ENCODE measurements at regions not wholly inside any gene's neighbourhood (a gene's known extent, or its start where the extent isn't known, plus 50 kb on each side); places are given as distances from the start of the nearest gene placed in this dataset.
"Not testable (repeated sequence)": the region's sequence is repeated elsewhere in the genome, so short reads cannot be mapped to it uniquely, and the experiment has no call there.

GRCh38 chr2:147275943-147276342 lies 568.9 kb upstream of the ACVR2A start:
- peak; percentile 13 for DNase-seq (ENCODE audit: low spot score)

- DNase-seq (ENCODE audit: low spot score), result no peak
Observed at GRCh38 chr2:147273628-147274027, 571.2 kb upstream of the ACVR2A start.

DNA sequence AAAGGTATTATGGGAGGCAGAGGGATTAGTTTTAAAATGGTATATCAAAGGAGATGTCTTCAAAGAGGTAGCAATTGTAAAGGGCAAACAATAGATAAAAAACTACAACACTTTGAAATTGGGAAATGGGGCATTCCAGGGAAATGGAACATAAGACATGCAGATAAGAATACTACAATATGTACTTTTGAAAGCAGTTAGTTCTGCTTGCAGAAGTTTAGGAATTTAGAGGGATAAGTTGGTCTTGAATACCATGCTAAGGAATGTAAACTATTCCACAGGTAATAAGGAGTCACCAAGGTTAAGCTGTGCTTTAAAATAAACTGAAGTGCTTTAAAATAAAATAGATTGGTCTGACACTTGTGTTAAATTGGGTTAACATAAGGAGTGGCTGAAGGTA lies 571.7 kb upstream of the ACVR2A start:
- DNase-seq (ENCODE audit: low spot score), result no peak

- DNase-seq (ENCODE audit: low spot score), result not testable (repeated sequence)
Observed at GRCh38 chr2:147269581-147269980, 575.2 kb upstream of the ACVR2A start.

GRCh38 chr2:147260241-147260640 lies 584.6 kb upstream of the ACVR2A start:
- no peak for DNase-seq (ENCODE audit: low spot score)

- no peak for DNase-seq (ENCODE audit: low spot score)
Observed at GRCh38 chr2:147255812-147256211, 589.0 kb upstream of the ACVR2A start.

DNA sequence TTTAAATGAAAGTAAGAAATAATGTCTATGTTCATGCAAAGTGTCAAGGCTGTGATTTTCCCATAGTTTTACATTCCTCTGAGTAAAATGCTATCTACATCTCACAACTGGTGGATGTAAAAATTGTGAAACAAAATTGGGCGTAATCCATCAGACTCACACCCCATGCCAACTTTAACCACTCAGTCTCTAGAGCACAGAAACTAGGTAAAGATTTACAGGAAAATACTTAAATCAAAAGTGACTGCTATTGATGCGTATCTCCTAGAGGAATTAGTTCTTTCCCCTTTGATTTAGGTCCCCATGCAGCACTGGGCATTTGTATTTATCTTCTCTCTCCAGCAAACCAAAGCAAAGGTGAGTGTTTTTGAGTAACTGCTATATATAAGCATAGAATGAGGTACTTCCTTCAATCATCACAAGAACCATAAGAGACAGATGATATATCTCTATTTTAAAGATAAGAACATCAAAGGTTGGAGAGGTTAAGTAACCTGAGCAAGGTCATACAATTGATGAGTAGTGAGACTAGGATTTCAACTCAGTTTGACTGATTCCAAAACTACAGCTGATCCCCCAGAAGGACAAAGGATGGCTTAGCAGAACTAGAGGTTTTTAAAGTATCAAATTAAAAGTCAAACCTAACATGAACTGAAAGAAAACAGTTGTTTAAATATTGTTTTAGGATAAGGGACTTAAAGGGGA lies 594.0 kb upstream of the ACVR2A start:
- no peak for DNase-seq (ENCODE audit: low spot score)

DNA sequence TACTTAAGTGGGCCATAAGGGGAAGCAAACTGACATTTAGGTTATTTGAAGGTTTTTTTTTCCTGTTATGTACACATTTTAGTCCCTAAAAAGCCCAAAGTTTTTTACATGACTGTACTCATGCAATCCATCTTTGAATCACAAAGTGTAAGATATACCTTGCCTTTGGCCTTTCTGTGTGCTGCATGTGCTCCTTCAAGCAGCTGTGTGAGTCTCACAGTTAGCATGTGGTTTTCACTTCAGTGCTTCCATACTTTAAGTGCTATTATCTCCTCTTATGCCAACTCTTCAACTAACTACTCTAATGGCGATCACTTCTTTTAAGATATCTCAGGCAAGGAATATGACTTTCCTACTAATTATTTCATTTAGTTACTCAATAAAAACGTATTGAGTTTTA lies 597.1 kb upstream of the ACVR2A start:
- no peak for DNase-seq (ENCODE audit: low spot score)

DNA sequence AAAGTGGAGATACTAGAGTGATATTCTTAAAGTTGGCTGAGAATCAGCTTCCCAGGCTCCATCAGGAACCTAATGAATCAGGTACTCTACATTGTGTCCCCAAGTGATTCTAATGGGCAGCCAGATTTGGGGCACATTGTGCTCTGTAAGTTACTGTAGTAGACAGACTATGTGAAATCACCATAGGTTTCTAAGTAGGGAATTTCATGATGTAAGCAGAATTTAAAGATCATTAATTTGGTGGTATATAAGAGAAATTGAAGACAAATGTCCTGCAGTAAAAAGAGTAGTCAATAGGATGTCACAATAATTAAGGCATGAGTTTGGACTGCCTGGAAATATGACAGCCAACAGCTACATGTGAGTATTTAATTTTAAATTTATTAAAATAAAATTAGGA lies 602.4 kb upstream of the ACVR2A start:
- no peak for DNase-seq (ENCODE audit: low spot score)

DNA sequence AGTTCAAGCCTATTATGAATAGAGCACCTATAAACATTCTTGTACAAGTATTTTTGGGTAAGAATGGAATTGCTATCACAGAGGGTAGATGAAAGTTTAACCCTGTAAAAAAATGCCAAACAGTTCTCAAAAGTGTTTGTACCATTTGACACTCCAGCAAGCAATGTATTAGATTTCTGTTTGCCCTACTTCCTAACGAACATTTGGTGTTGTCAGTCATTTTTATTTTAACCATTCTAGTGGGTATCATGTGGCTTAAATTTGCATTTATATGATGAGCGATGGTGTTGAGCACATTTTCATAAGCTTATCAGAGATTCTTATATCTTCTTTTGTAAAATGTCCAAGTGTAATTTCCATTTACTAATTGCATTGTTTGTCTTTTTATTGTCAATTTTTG lies 608.2 kb upstream of the ACVR2A start:
- no peak for DNase-seq (ENCODE audit: low spot score)

- DNase-seq (ENCODE audit: low spot score), result no peak
Observed at GRCh38 chr2:147232225-147232669, 612.6 kb upstream of the ACVR2A start.

GRCh38 chr2:147231607-147232006 lies 613.2 kb upstream of the ACVR2A start:
- DNase-seq (ENCODE audit: low spot score), result no peak

DNA sequence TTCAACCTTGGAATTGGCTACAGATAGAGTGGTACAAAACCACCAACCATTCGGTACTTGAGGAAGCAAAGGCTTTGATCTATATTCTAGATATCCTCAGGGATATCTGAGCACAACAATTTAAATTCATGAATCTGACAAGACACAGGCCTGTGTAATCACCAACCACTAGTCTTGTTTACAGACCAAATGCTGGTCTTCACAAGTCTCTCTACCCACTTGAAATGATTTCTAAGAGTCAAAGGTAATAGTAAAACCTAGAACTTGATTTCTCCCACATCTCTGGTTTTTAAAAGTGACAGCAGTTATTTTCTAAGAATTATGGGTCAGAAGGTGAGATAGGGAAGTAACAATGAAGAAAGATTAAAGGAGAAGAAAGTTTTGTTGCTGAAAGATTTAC lies 613.7 kb upstream of the ACVR2A start:
- no peak for DNase-seq (ENCODE audit: low spot score)

- DNase-seq (ENCODE audit: low spot score), result no peak
Observed at GRCh38 chr2:147227313-147227712, 617.5 kb upstream of the ACVR2A start.

DNA sequence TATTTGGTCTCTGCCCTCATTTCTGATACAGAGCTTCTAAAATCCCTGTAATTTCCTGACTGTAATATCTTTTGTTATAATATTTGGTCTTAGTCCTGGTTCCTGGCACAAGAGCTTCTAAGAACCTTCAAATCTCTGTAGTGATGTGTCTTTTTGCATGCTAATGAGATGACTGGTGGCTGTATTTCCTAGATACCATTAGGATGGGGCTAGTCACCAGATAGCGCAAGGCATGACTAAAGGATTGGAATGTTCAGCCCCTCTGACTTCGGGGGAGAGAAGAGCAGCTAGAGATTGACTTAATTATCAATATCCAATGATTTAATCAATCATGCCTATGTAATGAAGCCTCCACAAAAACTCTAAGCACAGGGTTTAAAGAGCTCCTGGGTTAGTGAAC lies 620.8 kb upstream of the ACVR2A start:
- no peak for DNase-seq (ENCODE audit: low spot score)

GRCh38 chr2:147223553-147224060 lies 621.2 kb upstream of the ACVR2A start:
- DNase-seq (ENCODE audit: low spot score), result no peak

DNA sequence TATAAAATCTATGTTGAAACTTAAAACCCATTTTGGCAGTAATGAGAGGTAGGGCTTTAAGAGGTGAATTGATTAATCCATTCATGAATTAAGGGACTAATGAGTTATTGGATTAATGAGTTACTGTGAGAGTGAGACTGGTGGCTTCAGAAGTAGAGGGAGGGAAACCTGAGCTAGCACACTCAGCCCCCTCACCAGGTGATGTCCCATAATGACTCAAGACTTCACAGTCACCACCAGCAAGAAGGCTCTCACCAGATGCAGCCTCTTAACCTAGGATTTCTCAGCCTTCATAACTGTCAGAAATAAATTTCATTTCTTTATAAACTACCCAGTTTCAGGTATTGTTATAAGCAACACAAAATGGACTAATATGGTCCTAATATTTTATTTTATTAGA lies 621.7 kb upstream of the ACVR2A start:
- no peak for DNase-seq (ENCODE audit: low spot score)

GRCh38 chr2:147222506-147222905 lies 622.3 kb upstream of the ACVR2A start:
- no peak for DNase-seq (ENCODE audit: low spot score)

DNA sequence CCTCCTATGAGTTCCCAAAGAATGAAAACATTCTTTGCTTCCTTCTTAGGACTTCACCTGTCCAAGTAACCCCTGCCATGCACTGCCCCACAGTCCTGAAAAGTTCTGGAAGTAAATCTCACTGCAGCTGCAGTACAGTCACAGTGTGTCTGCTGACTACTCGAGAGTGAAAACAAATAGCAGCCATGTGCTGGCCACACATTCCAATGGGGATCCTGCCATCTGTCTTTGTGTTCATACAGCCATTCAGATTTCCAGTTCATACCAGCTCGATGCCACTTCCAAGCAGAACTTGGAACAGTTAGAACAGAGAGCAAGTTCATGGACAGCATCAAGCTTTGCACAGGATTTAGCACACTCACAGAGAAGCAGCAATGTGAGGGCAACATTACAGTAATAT lies 629.9 kb upstream of the ACVR2A start:
- no peak for DNase-seq (ENCODE audit: low spot score)

GRCh38 chr2:147211484-147211883 lies 633.3 kb upstream of the ACVR2A start:
- DNase-seq (ENCODE audit: low spot score), result no peak

DNA sequence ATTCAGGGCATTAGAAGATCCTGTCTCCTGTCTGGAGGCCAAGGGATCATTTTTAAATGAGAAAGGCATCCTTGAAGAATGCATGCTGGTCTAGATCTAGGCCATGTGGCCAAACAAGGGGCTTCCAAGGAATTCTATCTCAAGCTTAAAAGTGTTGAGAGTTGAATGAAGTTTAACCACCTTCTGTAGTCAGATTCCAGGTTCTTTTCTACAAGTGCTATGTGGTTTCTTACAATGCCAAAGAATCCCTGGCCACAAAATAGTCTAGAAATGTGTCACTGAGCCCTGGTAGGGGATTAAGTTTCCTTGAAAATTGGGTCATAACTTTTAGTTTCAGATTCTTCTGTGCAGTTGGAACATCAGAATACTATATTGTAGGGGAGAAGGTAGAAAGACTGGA lies 640.7 kb upstream of the ACVR2A start:
- DNase-seq (ENCODE audit: low spot score), result no peak

DNA sequence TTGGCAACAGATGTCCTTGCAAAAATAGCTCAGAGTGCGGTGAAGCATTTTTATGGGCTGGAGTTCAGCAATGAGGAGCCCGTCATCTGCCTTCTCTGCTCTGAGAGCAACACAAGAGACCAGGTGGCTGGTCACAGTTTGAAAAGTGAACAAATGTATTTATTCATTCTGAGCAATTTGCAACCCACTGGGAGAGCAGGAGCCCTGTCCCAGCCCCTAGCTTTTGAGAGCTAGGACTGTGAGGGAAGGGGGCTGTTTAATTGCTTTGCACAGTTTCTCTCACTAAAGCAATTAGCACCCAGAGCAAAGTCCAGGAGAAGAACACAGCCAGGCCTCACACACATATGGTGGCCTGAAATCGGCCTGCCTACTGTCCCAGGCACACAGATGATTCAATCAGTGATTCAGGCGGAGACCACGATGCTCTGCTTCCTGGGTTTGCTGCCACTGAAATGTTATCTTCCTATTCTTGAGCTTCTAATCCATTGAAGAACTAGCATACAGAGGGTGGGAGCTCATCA lies 646.1 kb upstream of the ACVR2A start:
- DNase-seq (ENCODE audit: low spot score), result no peak

- no peak for DNase-seq (ENCODE audit: low spot score)
Observed at GRCh38 chr2:147197754-147198483, 646.9 kb upstream of the ACVR2A start.
